OCI-LY1 (cell line): ENCODE measurements at regions not wholly inside any gene's neighbourhood (a gene's known extent, or its start where the extent isn't known, plus 50 kb on each side); places are given as distances from the start of the nearest gene placed in this dataset.

Source experiments
- CTCF ChIP-seq: fragments of 200-600 bp; sonication (generic), shearing (Covaris generic); IDR thresholded peaks from 2 replicates; pipeline ENCODE4 v1.5.1; 2017; ENCODE audit warnings: mild to moderate bottlenecking, antibody characterized with exemption, low read length, moderate library complexity, mixed read lengths
- EZH2 ChIP-seq: fragments of 200-600 bp; sonication (generic), shearing (Covaris generic); IDR thresholded peaks from 2 replicates; pipeline ENCODE4 v1.8.0; 2017; ENCODE audit warnings: borderline replicate concordance, mixed run types, mild to moderate bottlenecking, antibody characterized with exemption, low read length, moderate library complexity, mixed read lengths

DNA sequence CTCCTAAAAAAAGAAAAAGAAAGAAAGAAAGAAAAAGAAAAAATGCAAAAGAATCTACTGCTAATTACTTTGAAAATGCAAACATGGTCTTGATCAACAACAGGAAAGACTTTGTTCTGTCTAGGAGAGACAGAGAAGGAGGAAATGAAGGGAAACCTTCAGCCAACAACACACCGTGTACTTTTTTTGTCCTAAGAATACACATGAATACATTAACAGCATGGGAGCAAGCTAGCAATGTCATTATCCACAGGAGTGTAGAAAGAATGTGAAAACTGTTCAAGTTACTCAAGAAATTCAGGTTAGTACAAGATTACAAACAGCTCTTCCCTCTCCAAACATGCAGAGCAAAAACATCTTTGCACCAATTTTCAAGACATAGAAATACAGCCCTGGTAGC lies 326.3 kb downstream of the UBE3D start:
- TF ChIP-seq EZH2 (no peak), CTCF (no peak)
